GM20000 (cell line): ENCODE measurements at regions not wholly inside any gene's neighbourhood (a gene's known extent, or its start where the extent isn't known, plus 50 kb on each side); places are given as distances from the start of the nearest gene placed in this dataset.

ENCODE experiments used
- DNase-seq: peaks from one replicate; pipeline ENCODE4 v3.0.0; 2012; ENCODE audit warnings: low spot score
- TF ChIP-seq, protein P1 (sequence below): IDR thresholded peaks from 2 replicates; pipeline ENCODE4 v1.5.1; 2012; ENCODE audit warnings: mild to moderate bottlenecking, control low read depth; ENCODE audit errors: extremely low read depth, missing control alignments

DNA sequence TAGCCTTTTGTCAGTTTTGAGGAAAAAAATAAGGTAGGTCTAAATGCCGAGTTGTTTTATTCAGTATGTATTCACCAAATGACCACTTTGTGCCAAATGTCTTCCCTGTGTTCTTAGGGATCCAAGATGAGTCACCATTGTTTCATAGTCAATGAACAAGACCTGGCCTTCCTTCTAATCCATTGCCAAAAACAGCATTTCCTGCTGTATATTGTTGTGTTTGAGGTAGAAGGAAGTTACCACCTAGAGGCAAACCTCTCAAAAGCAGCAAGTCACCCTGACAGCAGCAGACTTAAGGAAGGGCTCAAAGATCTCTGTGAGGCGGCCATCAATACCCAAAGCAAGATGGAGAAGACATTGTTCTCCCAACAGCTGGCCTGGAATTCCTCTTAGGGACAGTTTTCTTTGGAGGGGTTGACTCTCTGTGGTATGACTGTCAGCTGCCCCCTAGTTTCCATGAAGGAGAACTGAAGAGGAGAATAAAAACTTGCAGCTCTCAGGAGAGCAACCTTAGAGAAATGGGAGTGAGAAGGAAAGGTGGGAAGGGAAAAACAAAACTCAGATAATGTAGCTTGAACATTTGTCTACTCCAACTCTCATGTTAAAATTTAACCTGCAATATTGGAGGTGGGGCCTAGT is 328.3 kb downstream of the LRATD1 start:
- no peak for DNase-seq
- TF ChIP-seq, protein P1, sequence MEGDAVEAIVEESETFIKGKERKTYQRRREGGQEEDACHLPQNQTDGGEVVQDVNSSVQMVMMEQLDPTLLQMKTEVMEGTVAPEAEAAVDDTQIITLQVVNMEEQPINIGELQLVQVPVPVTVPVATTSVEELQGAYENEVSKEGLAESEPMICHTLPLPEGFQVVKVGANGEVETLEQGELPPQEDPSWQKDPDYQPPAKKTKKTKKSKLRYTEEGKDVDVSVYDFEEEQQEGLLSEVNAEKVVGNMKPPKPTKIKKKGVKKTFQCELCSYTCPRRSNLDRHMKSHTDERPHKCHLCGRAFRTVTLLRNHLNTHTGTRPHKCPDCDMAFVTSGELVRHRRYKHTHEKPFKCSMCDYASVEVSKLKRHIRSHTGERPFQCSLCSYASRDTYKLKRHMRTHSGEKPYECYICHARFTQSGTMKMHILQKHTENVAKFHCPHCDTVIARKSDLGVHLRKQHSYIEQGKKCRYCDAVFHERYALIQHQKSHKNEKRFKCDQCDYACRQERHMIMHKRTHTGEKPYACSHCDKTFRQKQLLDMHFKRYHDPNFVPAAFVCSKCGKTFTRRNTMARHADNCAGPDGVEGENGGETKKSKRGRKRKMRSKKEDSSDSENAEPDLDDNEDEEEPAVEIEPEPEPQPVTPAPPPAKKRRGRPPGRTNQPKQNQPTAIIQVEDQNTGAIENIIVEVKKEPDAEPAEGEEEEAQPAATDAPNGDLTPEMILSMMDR, result no peak

DNA sequence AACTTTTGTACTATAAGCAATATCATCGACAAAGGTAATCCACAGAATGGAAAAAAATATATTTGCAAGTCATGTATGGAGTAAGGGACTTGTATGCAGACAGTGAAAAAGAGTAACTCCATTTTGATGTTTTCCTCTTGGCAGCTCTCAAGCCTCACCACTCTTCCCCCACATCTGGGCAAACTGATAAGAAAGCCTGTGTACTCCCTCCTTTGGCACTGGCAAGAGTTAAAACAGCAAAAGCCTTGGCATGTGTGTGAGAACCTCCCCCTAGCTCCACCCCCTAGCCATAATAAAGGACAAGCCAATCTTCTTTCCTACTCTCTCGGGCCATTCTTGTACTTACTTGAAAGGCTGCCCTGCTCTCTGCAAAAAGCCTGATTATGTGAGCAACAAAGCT is 335.2 kb downstream of the LRATD1 start:
- TF ChIP-seq, protein P1, result no peak
- no peak for DNase-seq

DNA sequence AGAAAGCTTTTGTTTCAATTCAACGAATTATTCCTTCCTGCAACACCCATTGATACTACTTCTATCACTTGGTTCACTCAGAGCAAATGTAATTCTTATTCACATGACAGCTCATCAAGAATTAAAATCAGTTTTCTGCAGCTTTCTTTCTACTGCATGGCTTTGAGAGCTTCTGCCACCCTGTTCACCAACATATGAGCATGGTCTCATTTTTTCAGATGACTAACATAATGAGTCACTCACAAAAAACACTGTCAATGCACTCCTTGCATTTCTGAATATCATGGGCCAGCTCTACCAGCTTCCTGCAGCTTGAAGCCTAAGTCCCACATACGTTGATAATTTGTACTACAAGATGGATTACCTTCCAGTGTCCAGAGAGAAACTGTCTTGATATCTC is 342.9 kb downstream of the LRATD1 start:
- TF ChIP-seq, protein P1, result no peak
- no peak for DNase-seq

DNA sequence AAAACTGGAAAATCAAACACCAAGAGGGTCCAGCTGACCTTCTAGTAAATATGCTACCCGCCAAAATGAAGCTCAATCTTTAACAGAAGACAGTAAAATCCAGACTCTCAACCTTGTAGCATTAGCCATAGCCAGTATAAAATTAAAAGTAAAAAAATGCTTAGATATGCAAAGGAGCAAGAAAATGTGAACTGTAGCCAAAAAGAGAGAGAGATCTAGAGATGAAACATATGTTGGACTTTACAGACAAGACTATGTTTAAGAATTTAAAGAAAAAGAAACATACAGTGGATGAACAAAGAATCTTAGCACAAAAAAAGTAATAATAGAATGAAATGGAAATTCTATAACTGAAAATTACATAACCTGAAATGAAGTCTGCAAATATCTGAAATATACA is 344.5 kb downstream of the LRATD1 start:
- TF ChIP-seq, protein P1, result no peak
- DNase-seq, result no peak

DNA sequence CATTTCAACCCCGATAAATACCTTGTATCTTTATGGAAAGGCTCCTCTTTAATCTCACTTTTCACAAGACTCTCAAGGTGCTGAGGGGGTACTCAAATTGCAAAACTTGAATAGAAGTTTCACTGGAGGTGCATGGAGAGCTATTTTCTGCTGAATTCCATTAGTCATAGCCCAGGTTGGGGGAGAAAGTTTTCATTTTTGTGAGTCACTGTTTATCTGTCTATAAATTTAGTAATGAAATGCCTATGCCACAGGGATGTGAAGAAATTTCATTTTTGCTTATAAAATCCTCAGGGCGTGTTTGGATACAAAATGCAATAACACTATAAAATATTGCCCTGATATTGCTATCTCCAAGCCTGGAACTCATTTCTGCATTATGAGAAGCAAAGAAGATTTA is 346.3 kb downstream of the LRATD1 start:
- TF ChIP-seq, protein P1, result no peak
- no peak for DNase-seq

DNA sequence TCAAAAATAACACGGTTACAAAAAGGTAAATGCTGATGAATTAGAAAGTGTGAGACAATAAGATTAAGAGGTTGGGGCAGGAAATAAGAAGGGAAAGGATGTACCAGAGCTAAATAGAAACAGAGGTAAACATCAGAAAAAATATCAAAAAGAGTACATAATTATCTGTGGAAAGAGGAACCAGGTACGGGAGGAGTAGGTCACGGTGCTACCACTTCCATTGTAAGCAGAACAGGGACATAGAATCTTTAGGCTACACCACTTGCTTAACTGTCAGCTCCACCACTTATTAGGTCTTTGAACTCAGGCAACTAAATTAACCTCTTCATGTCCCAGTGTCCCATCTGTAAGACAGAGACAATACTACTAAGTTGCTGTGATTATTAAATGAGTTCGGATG is 350.3 kb downstream of the LRATD1 start:
- DNase-seq, result no peak

DNA sequence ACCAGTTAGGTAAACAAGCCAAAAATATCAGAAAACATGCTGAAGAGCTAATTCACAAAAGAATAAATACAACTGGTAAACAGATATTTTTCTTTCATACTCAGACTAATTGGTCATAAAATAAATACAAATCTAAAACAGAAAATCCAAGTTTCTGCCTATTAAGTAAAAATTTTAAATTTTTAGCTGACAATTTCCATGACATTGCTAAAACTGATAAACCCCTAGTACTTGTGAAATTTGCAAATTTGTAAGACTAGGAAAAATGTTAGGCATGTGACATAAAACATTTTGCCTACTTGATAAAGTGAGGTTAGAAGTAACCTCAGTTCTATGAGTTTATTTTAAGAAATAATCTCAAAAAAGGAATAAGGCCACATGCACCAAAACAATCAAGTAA is 356.1 kb downstream of the LRATD1 start:
- DNase-seq, result no peak
- TF ChIP-seq, protein P1, result no peak

More for the DNA sequence above, 350.3 kb downstream of the LRATD1 start:
- TF ChIP-seq, protein P1, result no peak
